ENCODE measurements at regions not wholly inside any gene's neighbourhood (a gene's known extent, or its start where the extent isn't known, plus 50 kb on each side); places are given as distances from the start of the nearest gene placed in this dataset.

- Mint-ChIP-seq H3K36me3 (no peaks in the 10 kb centered on the region), H3K9me3 (no peaks in the 10 kb centered on the region), H3K4me1 (peaks cover 32% of the 10 kb centered on the region), H3K4me3 (no peak overlapping the region), H3K27me3 (ENCODE audit: low read depth) (no peaks in the 10 kb centered on the region), H3K27ac (no peak overlapping the region)
- ChIA-PET POLR2A (no interaction called here), CTCF (no interaction called here)
- ATAC-seq (no peak), DNase-seq (ENCODE audit: low spot score) (no peak)
- TF ChIP-seq, protein P1, sequence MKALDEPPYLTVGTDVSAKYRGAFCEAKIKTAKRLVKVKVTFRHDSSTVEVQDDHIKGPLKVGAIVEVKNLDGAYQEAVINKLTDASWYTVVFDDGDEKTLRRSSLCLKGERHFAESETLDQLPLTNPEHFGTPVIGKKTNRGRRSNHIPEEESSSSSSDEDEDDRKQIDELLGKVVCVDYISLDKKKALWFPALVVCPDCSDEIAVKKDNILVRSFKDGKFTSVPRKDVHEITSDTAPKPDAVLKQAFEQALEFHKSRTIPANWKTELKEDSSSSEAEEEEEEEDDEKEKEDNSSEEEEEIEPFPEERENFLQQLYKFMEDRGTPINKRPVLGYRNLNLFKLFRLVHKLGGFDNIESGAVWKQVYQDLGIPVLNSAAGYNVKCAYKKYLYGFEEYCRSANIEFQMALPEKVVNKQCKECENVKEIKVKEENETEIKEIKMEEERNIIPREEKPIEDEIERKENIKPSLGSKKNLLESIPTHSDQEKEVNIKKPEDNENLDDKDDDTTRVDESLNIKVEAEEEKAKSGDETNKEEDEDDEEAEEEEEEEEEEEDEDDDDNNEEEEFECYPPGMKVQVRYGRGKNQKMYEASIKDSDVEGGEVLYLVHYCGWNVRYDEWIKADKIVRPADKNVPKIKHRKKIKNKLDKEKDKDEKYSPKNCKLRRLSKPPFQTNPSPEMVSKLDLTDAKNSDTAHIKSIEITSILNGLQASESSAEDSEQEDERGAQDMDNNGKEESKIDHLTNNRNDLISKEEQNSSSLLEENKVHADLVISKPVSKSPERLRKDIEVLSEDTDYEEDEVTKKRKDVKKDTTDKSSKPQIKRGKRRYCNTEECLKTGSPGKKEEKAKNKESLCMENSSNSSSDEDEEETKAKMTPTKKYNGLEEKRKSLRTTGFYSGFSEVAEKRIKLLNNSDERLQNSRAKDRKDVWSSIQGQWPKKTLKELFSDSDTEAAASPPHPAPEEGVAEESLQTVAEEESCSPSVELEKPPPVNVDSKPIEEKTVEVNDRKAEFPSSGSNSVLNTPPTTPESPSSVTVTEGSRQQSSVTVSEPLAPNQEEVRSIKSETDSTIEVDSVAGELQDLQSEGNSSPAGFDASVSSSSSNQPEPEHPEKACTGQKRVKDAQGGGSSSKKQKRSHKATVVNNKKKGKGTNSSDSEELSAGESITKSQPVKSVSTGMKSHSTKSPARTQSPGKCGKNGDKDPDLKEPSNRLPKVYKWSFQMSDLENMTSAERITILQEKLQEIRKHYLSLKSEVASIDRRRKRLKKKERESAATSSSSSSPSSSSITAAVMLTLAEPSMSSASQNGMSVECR (CRISPR knock-in tag; IDR thresholded peaks at IDR 0.05; ENCODE audit: borderline replicate concordance) = no peak
- TF ChIP-seq, protein P2, sequence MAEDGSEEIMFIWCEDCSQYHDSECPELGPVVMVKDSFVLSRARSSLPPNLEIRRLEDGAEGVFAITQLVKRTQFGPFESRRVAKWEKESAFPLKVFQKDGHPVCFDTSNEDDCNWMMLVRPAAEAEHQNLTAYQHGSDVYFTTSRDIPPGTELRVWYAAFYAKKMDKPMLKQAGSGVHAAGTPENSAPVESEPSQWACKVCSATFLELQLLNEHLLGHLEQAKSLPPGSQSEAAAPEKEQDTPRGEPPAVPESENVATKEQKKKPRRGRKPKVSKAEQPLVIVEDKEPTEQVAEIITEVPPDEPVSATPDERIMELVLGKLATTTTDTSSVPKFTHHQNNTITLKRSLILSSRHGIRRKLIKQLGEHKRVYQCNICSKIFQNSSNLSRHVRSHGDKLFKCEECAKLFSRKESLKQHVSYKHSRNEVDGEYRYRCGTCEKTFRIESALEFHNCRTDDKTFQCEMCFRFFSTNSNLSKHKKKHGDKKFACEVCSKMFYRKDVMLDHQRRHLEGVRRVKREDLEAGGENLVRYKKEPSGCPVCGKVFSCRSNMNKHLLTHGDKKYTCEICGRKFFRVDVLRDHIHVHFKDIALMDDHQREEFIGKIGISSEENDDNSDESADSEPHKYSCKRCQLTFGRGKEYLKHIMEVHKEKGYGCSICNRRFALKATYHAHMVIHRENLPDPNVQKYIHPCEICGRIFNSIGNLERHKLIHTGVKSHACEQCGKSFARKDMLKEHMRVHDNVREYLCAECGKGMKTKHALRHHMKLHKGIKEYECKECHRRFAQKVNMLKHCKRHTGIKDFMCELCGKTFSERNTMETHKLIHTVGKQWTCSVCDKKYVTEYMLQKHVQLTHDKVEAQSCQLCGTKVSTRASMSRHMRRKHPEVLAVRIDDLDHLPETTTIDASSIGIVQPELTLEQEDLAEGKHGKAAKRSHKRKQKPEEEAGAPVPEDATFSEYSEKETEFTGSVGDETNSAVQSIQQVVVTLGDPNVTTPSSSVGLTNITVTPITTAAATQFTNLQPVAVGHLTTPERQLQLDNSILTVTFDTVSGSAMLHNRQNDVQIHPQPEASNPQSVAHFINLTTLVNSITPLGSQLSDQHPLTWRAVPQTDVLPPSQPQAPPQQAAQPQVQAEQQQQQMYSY (CRISPR knock-in tag; IDR thresholded peaks at IDR 0.05) = no peak
- TF ChIP-seq, protein P3, sequence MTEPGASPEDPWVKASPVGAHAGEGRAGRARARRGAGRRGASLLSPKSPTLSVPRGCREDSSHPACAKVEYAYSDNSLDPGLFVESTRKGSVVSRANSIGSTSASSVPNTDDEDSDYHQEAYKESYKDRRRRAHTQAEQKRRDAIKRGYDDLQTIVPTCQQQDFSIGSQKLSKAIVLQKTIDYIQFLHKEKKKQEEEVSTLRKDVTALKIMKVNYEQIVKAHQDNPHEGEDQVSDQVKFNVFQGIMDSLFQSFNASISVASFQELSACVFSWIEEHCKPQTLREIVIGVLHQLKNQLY (CRISPR knock-in tag; IDR thresholded peaks at IDR 0.05) = no peak
- TF ChIP-seq ELF4 (CRISPR knock-in tag; IDR thresholded peaks at IDR 0.05; ENCODE audit: low read depth) (no peak), USF1 (CRISPR knock-in tag; IDR thresholded peaks at IDR 0.05) (no peak)
Measured at GRCh38 chr13:107846642-107847041, 368.7 kb downstream of the LIG4 start.

GRCh38 chr13:107845911-107846310 lies 369.4 kb downstream of the LIG4 start:
- Mint-ChIP-seq H3K36me3 (no peaks in the 10 kb centered on the region), H3K4me3 (no peak overlapping the region), H3K27me3 (ENCODE audit: low read depth) (no peaks in the 10 kb centered on the region), H3K27ac (no peak overlapping the region), H3K4me1 (peaks cover 34% of the 10 kb centered on the region), H3K9me3 (no peaks in the 10 kb centered on the region)
- POLR2A ChIA-PET = no interaction called here
- ATAC-seq (no peak), DNase-seq (ENCODE audit: low spot score) (no peak)
- CTCF ChIA-PET = no interaction called here
- no peak for TF ChIP-seq SOX15 (CRISPR knock-in tag; IDR thresholded peaks at IDR 0.05)
- no peak for TF ChIP-seq AR (CRISPR knock-in tag; IDR thresholded peaks at IDR 0.05)
- TF ChIP-seq, protein P4, sequence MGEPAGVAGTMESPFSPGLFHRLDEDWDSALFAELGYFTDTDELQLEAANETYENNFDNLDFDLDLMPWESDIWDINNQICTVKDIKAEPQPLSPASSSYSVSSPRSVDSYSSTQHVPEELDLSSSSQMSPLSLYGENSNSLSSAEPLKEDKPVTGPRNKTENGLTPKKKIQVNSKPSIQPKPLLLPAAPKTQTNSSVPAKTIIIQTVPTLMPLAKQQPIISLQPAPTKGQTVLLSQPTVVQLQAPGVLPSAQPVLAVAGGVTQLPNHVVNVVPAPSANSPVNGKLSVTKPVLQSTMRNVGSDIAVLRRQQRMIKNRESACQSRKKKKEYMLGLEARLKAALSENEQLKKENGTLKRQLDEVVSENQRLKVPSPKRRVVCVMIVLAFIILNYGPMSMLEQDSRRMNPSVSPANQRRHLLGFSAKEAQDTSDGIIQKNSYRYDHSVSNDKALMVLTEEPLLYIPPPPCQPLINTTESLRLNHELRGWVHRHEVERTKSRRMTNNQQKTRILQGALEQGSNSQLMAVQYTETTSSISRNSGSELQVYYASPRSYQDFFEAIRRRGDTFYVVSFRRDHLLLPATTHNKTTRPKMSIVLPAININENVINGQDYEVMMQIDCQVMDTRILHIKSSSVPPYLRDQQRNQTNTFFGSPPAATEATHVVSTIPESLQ (CRISPR knock-in tag; IDR thresholded peaks at IDR 0.05) = no peak
- no peak for TF ChIP-seq OVOL2 (CRISPR knock-in tag; IDR thresholded peaks at IDR 0.05; ENCODE audit: borderline replicate concordance)
- TF ChIP-seq, protein P3 (CRISPR knock-in tag; IDR thresholded peaks at IDR 0.05) = no peak
- TF ChIP-seq, protein P5, sequence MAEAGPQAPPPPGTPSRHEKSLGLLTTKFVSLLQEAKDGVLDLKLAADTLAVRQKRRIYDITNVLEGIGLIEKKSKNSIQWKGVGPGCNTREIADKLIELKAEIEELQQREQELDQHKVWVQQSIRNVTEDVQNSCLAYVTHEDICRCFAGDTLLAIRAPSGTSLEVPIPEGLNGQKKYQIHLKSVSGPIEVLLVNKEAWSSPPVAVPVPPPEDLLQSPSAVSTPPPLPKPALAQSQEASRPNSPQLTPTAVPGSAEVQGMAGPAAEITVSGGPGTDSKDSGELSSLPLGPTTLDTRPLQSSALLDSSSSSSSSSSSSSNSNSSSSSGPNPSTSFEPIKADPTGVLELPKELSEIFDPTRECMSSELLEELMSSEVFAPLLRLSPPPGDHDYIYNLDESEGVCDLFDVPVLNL (CRISPR knock-in tag; IDR thresholded peaks at IDR 0.05; ENCODE audit: borderline replicate concordance, low read depth) = no peak
- TF ChIP-seq IRF2 (CRISPR knock-in tag; IDR thresholded peaks at IDR 0.05; ENCODE audit: borderline replicate concordance, low read depth) = no peak
- no peak for TF ChIP-seq MYBL2 (CRISPR knock-in tag; IDR thresholded peaks at IDR 0.05)
- no peak for TF ChIP-seq ZNF396 (CRISPR knock-in tag; IDR thresholded peaks at IDR 0.05; ENCODE audit: borderline replicate concordance)
- no peak for TF ChIP-seq E2F5 (CRISPR knock-in tag; IDR thresholded peaks at IDR 0.05)
